ENCODE measurements at regions not wholly inside any gene's neighbourhood (a gene's known extent, or its start where the extent isn't known, plus 50 kb on each side); places are given as distances from the start of the nearest gene placed in this dataset.

- no peak for DNase-seq
These were observed 106.5 kb upstream of the SLC2A1 start for GRCh38 chr1:43065191-43065590.

- DNase-seq: no peak
These were observed 104.9 kb upstream of the SLC2A1 start for GRCh38 chr1:43063394-43064219.

GRCh38 chr1:43062527-43063095 is 103.9 kb upstream of the SLC2A1 start:
- DNase-seq: no peak

- DNase-seq: no peak
These were observed 103.1 kb upstream of the SLC2A1 start for GRCh38 chr1:43061757-43062156.

- no peak for DNase-seq
These were observed 101.2 kb upstream of the SLC2A1 start for GRCh38 chr1:43059640-43060574.

GRCh38 chr1:43058545-43059360 is 100.1 kb upstream of the SLC2A1 start:
- no peak for DNase-seq

- no peak for DNase-seq
These were observed 99.4 kb upstream of the SLC2A1 start for GRCh38 chr1:43058056-43058455.

- no peak for DNase-seq
These were observed 98.9 kb upstream of the SLC2A1 start for GRCh38 chr1:43057567-43057966.

- no peak for DNase-seq
These were observed 98.3 kb upstream of the SLC2A1 start for GRCh38 chr1:43056981-43057391.

GRCh38 chr1:43056460-43056859 is 97.8 kb upstream of the SLC2A1 start:
- no peak for DNase-seq

GRCh38 chr1:43054961-43055360 is 96.3 kb upstream of the SLC2A1 start:
- DNase-seq: no peak

GRCh38 chr1:43052786-43053439 is 94.2 kb upstream of the SLC2A1 start:
- no peak for DNase-seq

- DNase-seq: no peak
These were observed 93.7 kb upstream of the SLC2A1 start for GRCh38 chr1:43052322-43052721.

- no peak for DNase-seq
These were observed 90.8 kb upstream of the SLC2A1 start for GRCh38 chr1:43049481-43049880.

GRCh38 chr1:43048601-43049011 is 89.9 kb upstream of the SLC2A1 start:
- no peak for DNase-seq

- DNase-seq: no peak
These were observed 88.5 kb upstream of the SLC2A1 start for GRCh38 chr1:43047135-43047534.

- DNase-seq: no peak
These were observed 86.1 kb upstream of the SLC2A1 start for GRCh38 chr1:43044572-43045361.

GRCh38 chr1:43043695-43044094 is 85.0 kb upstream of the SLC2A1 start:
- DNase-seq: no peak

GRCh38 chr1:43042773-43043457 is 84.2 kb upstream of the SLC2A1 start:
- no peak for DNase-seq

- DNase-seq: no peak
These were observed 83.5 kb upstream of the SLC2A1 start for GRCh38 chr1:43042127-43042526.
